Breast epithelium (tissue), 4 donors: ENCODE measurements at regions not wholly inside any gene's neighbourhood (a gene's known extent, or its start where the extent isn't known, plus 50 kb on each side); places are given as distances from the start of the nearest gene placed in this dataset.

Experiments
- DNase-seq, 2 donors: peaks; one replicate each; pipeline ENCODE4 v3.0.0-alpha.2; 2019; ENCODE audit warnings: low spot score in 2 of 2
- H3K27ac ChIP-seq, 2 donors: fragments of 200-600 bp; sonication (generic) in 1 of 2; one replicate each; pipeline ENCODE4 v1.5.1; 2016 to 2019; ENCODE audit warnings: mild to moderate bottlenecking in 1 of 2
- H3K27me3 ChIP-seq, 2 donors: fragments of 200-600 bp; sonication (generic) in 1 of 2; one replicate each; pipeline versions ENCODE4 v1.5.1 to v1.6.0; 2017 to 2019; ENCODE audit warnings: control low read depth in 1 of 2, mild to moderate bottlenecking in 1 of 2
- H3K36me3 ChIP-seq: fragments of 200-600 bp; one replicate; pipeline ENCODE4 v1.5.1; 2019
- H3K4me1 ChIP-seq, 2 donors: fragments of 200-600 bp; sonication (generic); one replicate each; pipeline ENCODE4 v1.5.1; 2016 to 2019; ENCODE audit warnings: control low read depth in 1 of 2
- H3K4me3 ChIP-seq, 3 donors: fragments of 200-600 bp; sonication (generic); 1 replicate in 2 of 3; 2 replicates in 1 of 3; pipeline ENCODE4 v1.5.1; 2016 to 2019; ENCODE audit warnings: mild to moderate bottlenecking in 3 of 3, moderate library complexity in 2 of 3
- H3K9me3 ChIP-seq, 2 donors: fragments of 200-600 bp; sonication (generic) in 1 of 2; one replicate each; pipeline ENCODE4 v1.5.1; 2016 to 2019; ENCODE audit warnings: control low read depth in 1 of 2
- POLR2A ChIP-seq: fragments of 450-650 bp; IDR thresholded peaks from one replicate; pipeline ENCODE4 v1.6.1; 2016; ENCODE audit warnings: antibody characterized with exemption, mild to moderate bottlenecking, moderate library complexity
- POLR2AphosphoS5 ChIP-seq, 3 donors: sonication (generic); formaldehyde crosslinking; IDR thresholded peaks; one replicate each; pipeline ENCODE4 v1.6.1; 2017; ENCODE audit warnings: antibody characterized with exemption in 3 of 3
- intact Hi-C: fragments of 100-400 bp; cut with DNase I; formaldehyde crosslinking; loops from one replicate; pipeline ENCODE4 v1.15.1; 2023; ENCODE audit warnings: low total_unique reads
- TF ChIP-seq, protein P1 (sequence below), 3 donors: fragments of 450-650 bp; IDR thresholded peaks; one replicate each; pipeline ENCODE4 v1.5.1; 2016 to 2017; ENCODE audit warnings: antibody characterized with exemption in 3 of 3, mild to moderate bottlenecking in 3 of 3, moderate library complexity in 3 of 3

DNA sequence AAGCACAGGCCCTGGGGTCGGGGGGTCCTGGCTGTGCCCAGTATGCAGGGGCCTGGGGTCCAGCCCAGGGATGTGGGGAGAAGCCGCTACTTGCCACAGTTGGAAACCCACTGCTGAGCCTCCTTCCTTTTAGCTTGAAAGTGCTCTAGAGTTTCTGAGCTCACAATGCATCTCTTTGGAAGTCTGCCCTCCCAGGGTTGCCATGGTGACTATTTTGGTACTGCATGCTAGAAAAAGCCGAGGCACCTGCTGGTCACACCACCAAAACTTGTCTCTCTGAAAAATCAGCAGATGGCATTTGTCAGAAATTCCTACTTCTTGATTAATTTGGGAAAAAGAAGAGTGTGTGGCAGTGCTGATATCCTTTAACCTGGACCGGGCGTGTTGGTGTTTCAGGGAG lies 151.8 kb downstream of the SEC61B start:
- no peak for DNase-seq
- Histone ChIP-seq H3K4me1 (no peaks in the 10 kb centered on the region), H3K4me3 (no peak overlapping the region), H3K27ac (no peak overlapping the region), H3K27me3 (no peaks in the 10 kb centered on the region), H3K36me3 (no peaks in the 10 kb centered on the region), H3K9me3 (no peaks in the 10 kb centered on the region)
- TF ChIP-seq POLR2AphosphoS5 (IDR thresholded peaks at IDR 0.05): no peak
- no peak for TF ChIP-seq POLR2A
- TF ChIP-seq, protein P1, sequence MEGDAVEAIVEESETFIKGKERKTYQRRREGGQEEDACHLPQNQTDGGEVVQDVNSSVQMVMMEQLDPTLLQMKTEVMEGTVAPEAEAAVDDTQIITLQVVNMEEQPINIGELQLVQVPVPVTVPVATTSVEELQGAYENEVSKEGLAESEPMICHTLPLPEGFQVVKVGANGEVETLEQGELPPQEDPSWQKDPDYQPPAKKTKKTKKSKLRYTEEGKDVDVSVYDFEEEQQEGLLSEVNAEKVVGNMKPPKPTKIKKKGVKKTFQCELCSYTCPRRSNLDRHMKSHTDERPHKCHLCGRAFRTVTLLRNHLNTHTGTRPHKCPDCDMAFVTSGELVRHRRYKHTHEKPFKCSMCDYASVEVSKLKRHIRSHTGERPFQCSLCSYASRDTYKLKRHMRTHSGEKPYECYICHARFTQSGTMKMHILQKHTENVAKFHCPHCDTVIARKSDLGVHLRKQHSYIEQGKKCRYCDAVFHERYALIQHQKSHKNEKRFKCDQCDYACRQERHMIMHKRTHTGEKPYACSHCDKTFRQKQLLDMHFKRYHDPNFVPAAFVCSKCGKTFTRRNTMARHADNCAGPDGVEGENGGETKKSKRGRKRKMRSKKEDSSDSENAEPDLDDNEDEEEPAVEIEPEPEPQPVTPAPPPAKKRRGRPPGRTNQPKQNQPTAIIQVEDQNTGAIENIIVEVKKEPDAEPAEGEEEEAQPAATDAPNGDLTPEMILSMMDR (IDR thresholded peaks at IDR 0.05): no peak
- intact Hi-C loops: no loop called here

GRCh38 chr9:99374793-99375192 lies 152.7 kb downstream of the SEC61B start:
- Histone ChIP-seq H3K4me1 (no peaks in the 10 kb centered on the region), H3K27ac (no peak overlapping the region), H3K36me3 (no peaks in the 10 kb centered on the region), H3K27me3 (no peaks in the 10 kb centered on the region), H3K9me3 (no peaks in the 10 kb centered on the region), H3K4me3 (no peak overlapping the region)
- intact Hi-C loops: no loop called here
- TF ChIP-seq POLR2A: no peak
- no peak for TF ChIP-seq POLR2AphosphoS5 (IDR thresholded peaks at IDR 0.05)
- TF ChIP-seq, protein P1 (IDR thresholded peaks at IDR 0.05): no peak
- no peak for DNase-seq

DNA sequence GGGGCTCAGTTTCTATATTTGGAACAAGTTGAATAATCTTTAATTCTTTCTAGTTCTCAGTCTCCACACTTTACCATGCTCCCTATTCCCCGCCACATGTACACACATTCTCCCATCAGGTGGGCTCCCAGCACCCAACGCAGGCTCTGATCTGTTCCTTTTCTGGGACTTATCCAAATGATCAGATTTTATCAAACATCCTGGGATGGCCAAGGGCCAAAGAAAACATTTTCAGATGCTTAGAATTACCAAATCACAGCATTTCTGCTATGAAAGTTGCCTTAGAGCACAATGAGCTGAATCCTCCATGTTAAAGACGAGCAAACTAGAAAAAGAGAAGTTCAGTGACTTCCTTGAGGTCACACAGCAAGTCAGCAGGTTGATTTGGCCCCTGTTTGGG lies 153.4 kb downstream of the SEC61B start:
- Histone ChIP-seq H3K9me3 (no peaks in the 10 kb centered on the region), H3K27me3 (no peaks in the 10 kb centered on the region), H3K36me3 (no peaks in the 10 kb centered on the region), H3K4me3 (no peak overlapping the region), H3K4me1 (no peaks in the 10 kb centered on the region), H3K27ac (no peak overlapping the region)
- intact Hi-C loops: no loop called here
- TF ChIP-seq, protein P1 (IDR thresholded peaks at IDR 0.05): no peak
- no peak for DNase-seq

GRCh38 chr9:99377790-99378775 lies 156.0 kb downstream of the SEC61B start:
- intact Hi-C loops: no loop called here
- H3K27me3 ChIP-seq: no peaks in the 10 kb centered on the region

DNA sequence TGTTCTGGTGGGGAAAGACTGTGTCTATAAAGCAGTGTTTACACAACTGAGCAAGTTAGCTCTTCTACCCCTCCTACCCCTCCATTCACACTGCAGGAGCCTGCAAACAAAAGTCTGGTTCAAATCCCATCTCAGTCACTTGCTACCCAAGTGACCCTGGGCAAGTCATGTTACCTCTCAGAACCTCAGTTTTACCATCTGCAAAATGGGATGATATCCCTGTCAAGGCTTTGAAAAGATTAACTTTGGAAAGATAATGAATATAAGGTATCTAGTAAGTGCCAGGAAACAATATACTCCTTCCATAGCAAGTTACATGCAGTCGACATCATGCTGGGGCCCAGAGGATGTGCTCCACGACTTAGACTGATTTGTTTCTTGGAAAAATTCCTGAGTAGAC lies 161.5 kb downstream of the SEC61B start:
- Histone ChIP-seq H3K27me3 (no peaks in the 10 kb centered on the region), H3K27ac (no peak overlapping the region), H3K4me1 (no peaks in the 10 kb centered on the region), H3K9me3 (no peaks in the 10 kb centered on the region), H3K36me3 (no peaks in the 10 kb centered on the region), H3K4me3 (no peak overlapping the region)
- intact Hi-C loops: no loop called here
- DNase-seq: no peak
- TF ChIP-seq POLR2A (no peak), POLR2AphosphoS5 (IDR thresholded peaks at IDR 0.05) (no peak)
- TF ChIP-seq, protein P1 (IDR thresholded peaks at IDR 0.05): no peak

More at GRCh38 chr9:99377790-99378775, 156.0 kb downstream of the SEC61B start:
- DNase-seq: no peak
- Histone ChIP-seq H3K27ac (no peak overlapping the region), H3K9me3 (no peaks in the 10 kb centered on the region), H3K4me3 (no peak overlapping the region), H3K4me1 (no peaks in the 10 kb centered on the region), H3K36me3 (no peaks in the 10 kb centered on the region)
- TF ChIP-seq POLR2A: no peak
- TF ChIP-seq, protein P1 (IDR thresholded peaks at IDR 0.05): no peak
- TF ChIP-seq POLR2AphosphoS5 (IDR thresholded peaks at IDR 0.05): no peak
